H1 (cell line): ENCODE measurements at regions not wholly inside any gene's neighbourhood (a gene's known extent, or its start where the extent isn't known, plus 50 kb on each side); places are given as distances from the start of the nearest gene placed in this dataset.
A peak's percentile ranks its signal among the peaks of the same experiment; 100 is the strongest.

Experiments
- CTCF ChIA-PET: fragments of 300-600 bp; sonication (Branson Sonifier 250); formaldehyde crosslinking; loops from one replicate; lab custom pipeline; 2021; ENCODE audit not compliant: partially characterized antibody; lab: Charles Lee
- POLR2A ChIA-PET: fragments of 300-600 bp; sonication (Branson Sonifier 250); formaldehyde crosslinking; loops from one replicate; lab custom pipeline; 2021; ENCODE audit warnings: inconsistent platforms; ENCODE audit not compliant: partially characterized antibody; lab: Charles Lee
- DNase-seq, 2 experiments: peaks; one replicate each; pipeline versions ENCODE4 v3.0.0 to v3.0.0-alpha.2; 2010 to 2022; ENCODE audit warnings: low spot score in 2 of 2, low read depth in 1 of 2, mixed read lengths in 1 of 2
- FAIRE-seq: peaks from 2 replicates; lab custom pipeline; 2011; peaks lifted over from hg19 to GRCh38; lab: Jason Lieb, UNC
- H2AFZ ChIP-seq: 2 replicates; pipeline ENCODE4 v1.8.1; 2012; ENCODE audit warnings: low read length, inconsistent platforms
- H2AK5ac ChIP-seq: 2 replicates; pipeline ENCODE4 v1.6.1; 2013; ENCODE audit warnings: low read depth, low read length
- H2BK120ac ChIP-seq: replicated peaks from 2 replicates; pipeline ENCODE3; 2013; ENCODE audit warnings: low read depth, low read length, inconsistent platforms
- H2BK12ac ChIP-seq: 2 replicates; pipeline ENCODE4 v1.6.1; 2013; ENCODE audit warnings: low read depth, low read length
- H2BK15ac ChIP-seq: 2 replicates; pipeline ENCODE4 v1.6.1; 2013; ENCODE audit warnings: low read length
- H2BK20ac ChIP-seq: 2 replicates; pipeline ENCODE4 v1.6.1; 2013; ENCODE audit warnings: low read length
- H2BK5ac ChIP-seq: 2 replicates; pipeline ENCODE4 v1.6.1; 2013; ENCODE audit warnings: low read depth, low read length
- H3K14ac ChIP-seq: 2 replicates; pipeline ENCODE4 v1.6.1; 2013; ENCODE audit warnings: inconsistent platforms; ENCODE audit not compliant: insufficient read length
- H3K18ac ChIP-seq: 2 replicates; pipeline ENCODE4 v1.6.1; 2013; ENCODE audit warnings: low read length; ENCODE audit errors: extremely low read depth
- H3K23ac ChIP-seq: 2 replicates; pipeline ENCODE4 v1.6.1; 2013; ENCODE audit warnings: inconsistent platforms; ENCODE audit not compliant: insufficient read length
- H3K23me2 ChIP-seq: 2 replicates; pipeline ENCODE4 v1.6.1; 2013; ENCODE audit warnings: low read depth, low read length
- H3K27ac ChIP-seq: 2 replicates; pipeline ENCODE4 v1.6.1; 2011; ENCODE audit warnings: low read depth, low read length, inconsistent platforms
- H3K27me3 ChIP-seq, 4 experiments: replicated peaks in 1 of 4; 1 replicate in 1 of 4; 2 replicates in 3 of 4; pipeline versions ENCODE4 v1.6.1 to v1.8.1; 2011 to 2013; ENCODE audit warnings: low read length in 3 of 4, mild to moderate bottlenecking in 3 of 4, inconsistent platforms in 2 of 4, mixed read lengths in 2 of 4, moderate library complexity in 1 of 4; ENCODE audit not compliant: control insufficient read depth in 3 of 4, insufficient read depth in 3 of 4; ENCODE audit errors: extremely low read depth in 1 of 4
- H3K36me3 ChIP-seq, 4 experiments: 2 replicates each; pipeline versions ENCODE4 v1.6.1 to v1.8.1; 2011 to 2013; ENCODE audit warnings: mild to moderate bottlenecking in 4 of 4, low read length in 3 of 4, moderate library complexity in 2 of 4, control low read depth in 1 of 4, inconsistent platforms in 1 of 4; ENCODE audit not compliant: insufficient read depth in 4 of 4, control insufficient read depth in 2 of 4
- H3K4ac ChIP-seq: replicated peaks from 2 replicates; pipeline ENCODE3; 2013; ENCODE audit warnings: low read length, low read depth, mixed read lengths, inconsistent platforms; ENCODE audit not compliant: insufficient read length
- H3K4me1 ChIP-seq, 4 experiments: replicated peaks in 1 of 4; 1 replicate in 1 of 4; 2 replicates in 3 of 4; pipeline versions ENCODE4 v1.6.1 to v1.8.1; 2011 to 2013; ENCODE audit warnings: low read length in 3 of 4, inconsistent platforms in 2 of 4, mixed read lengths in 1 of 4; ENCODE audit not compliant: insufficient read depth in 4 of 4, control insufficient read depth in 3 of 4
- H3K4me2 ChIP-seq, 2 experiments: 2 replicates each; pipeline versions ENCODE4 v1.6.1 to v1.8.1; 2011 to 2013; ENCODE audit warnings: low read depth in 2 of 2, low read length in 2 of 2, control low read depth in 1 of 2, inconsistent platforms in 1 of 2, mild to moderate bottlenecking in 1 of 2; ENCODE audit not compliant: insufficient read depth in 1 of 2
- H3K4me3 ChIP-seq, 4 experiments: fragments of 200-600, 300-600 bp in 1 of 4; sonication (generic), shearing (Covaris generic), sonication (Bioruptor Twin) in 1 of 4; 2 replicates each; pipeline versions ENCODE4 v1.5.1 to v1.8.1; 2011 to 2016; ENCODE audit warnings: low read length in 4 of 4, low read depth in 3 of 4, control low read depth in 2 of 4, inconsistent platforms in 2 of 4, mild to moderate bottlenecking in 2 of 4, mixed read lengths in 1 of 4, moderate library complexity in 1 of 4; ENCODE audit not compliant: insufficient read depth in 2 of 4; ENCODE audit errors: extremely low read depth in 1 of 4
- H3K56ac ChIP-seq: replicated peaks from 2 replicates; pipeline ENCODE3; 2013; ENCODE audit warnings: low read depth, mild to moderate bottlenecking, mixed read lengths, low read length, inconsistent platforms; ENCODE audit not compliant: insufficient read length
- H3K79me1 ChIP-seq: 2 replicates; pipeline ENCODE4 v1.6.1; 2013; ENCODE audit warnings: low read depth, low read length, control low read depth
- H3K79me2 ChIP-seq, 2 experiments: 2 replicates each; pipeline versions ENCODE4 v1.6.1 to v1.8.1; 2012 to 2013; ENCODE audit warnings: low read length in 2 of 2, mild to moderate bottlenecking in 2 of 2, inconsistent platforms in 1 of 2; ENCODE audit not compliant: insufficient read depth in 2 of 2, control insufficient read depth in 1 of 2
- H3K9ac ChIP-seq, 4 experiments: replicated peaks in 1 of 4; 1 replicate in 1 of 4; 2 replicates in 3 of 4; pipeline versions ENCODE4 v1.6.1 to v1.8.1; 2011 to 2013; ENCODE audit warnings: low read depth in 3 of 4, low read length in 3 of 4, control low read depth in 2 of 4, mild to moderate bottlenecking in 2 of 4, moderate library complexity in 2 of 4, inconsistent platforms in 1 of 4; ENCODE audit errors: extremely low read depth in 1 of 4
- H3K9me3 ChIP-seq, 2 experiments: 2 replicates each; pipeline versions ENCODE4 v1.6.1 to v1.8.1; 2012 to 2013; ENCODE audit warnings: mild to moderate bottlenecking in 2 of 2, moderate library complexity in 2 of 2, control low read depth in 1 of 2, inconsistent platforms in 1 of 2, low read depth in 1 of 2, low read length in 1 of 2, mixed read lengths in 1 of 2; ENCODE audit not compliant: insufficient read depth in 2 of 2
- H4K20me1 ChIP-seq, 2 experiments: replicated peaks in 1 of 2; 2 replicates each; pipeline versions ENCODE3 to v1.8.1; 2011 to 2013; ENCODE audit warnings: inconsistent platforms in 2 of 2, low read length in 2 of 2, mild to moderate bottlenecking in 1 of 2; ENCODE audit not compliant: insufficient read depth in 2 of 2, control insufficient read depth in 1 of 2
- H4K5ac ChIP-seq: 2 replicates; pipeline ENCODE4 v1.6.1; 2013; ENCODE audit warnings: low read length, low read depth, mixed read lengths, inconsistent platforms; ENCODE audit not compliant: insufficient read length
- H4K8ac ChIP-seq: 2 replicates; pipeline ENCODE4 v1.8.0; 2013; ENCODE audit warnings: mild to moderate bottlenecking, moderate library complexity, low read length, inconsistent platforms; ENCODE audit not compliant: insufficient read depth; ENCODE audit errors: extremely low read depth
- H4K91ac ChIP-seq: replicated peaks from 2 replicates; pipeline ENCODE3; 2013; ENCODE audit warnings: low read length, mixed read lengths, inconsistent platforms; ENCODE audit not compliant: insufficient read length
- CBX8 ChIP-seq: fragments of 300-800, 300-1000 bp; sonication (generic); IDR thresholded peaks from 2 replicates; pipeline ENCODE4 v1.7.1; 2016; ENCODE audit warnings: low read depth, low read length, borderline replicate concordance
- CEBPB ChIP-seq: IDR thresholded peaks from 2 replicates; pipeline ENCODE4 v1.6.1; 2012; ENCODE audit warnings: low read depth, low read length
- CTBP2 ChIP-seq: IDR thresholded peaks from 2 replicates; pipeline ENCODE4 v1.7.0; 2011; ENCODE audit warnings: borderline replicate concordance, mild to moderate bottlenecking, moderate library complexity, mixed read lengths, low read length; ENCODE audit not compliant: insufficient read depth, insufficient read length
- GABPA ChIP-seq: IDR thresholded peaks from 2 replicates; pipeline ENCODE4 v1.6.1; 2011; ENCODE audit warnings: mild to moderate bottlenecking, low read length, moderate library complexity, borderline replicate concordance; ENCODE audit not compliant: insufficient read depth
- KDM5A ChIP-seq: fragments of 200-600 bp; IDR thresholded peaks from 2 replicates; pipeline ENCODE4 v1.7.1; 2012; ENCODE audit warnings: mild to moderate bottlenecking, low read length, inconsistent platforms, mixed read lengths
- SIX5 ChIP-seq: IDR thresholded peaks from 2 replicates; pipeline ENCODE4 v1.6.1; 2011; ENCODE audit warnings: mild to moderate bottlenecking, low read depth, low read length
- SP4 ChIP-seq: IDR thresholded peaks from 2 replicates; pipeline ENCODE4 v1.6.1; 2012; ENCODE audit warnings: low read length, inconsistent platforms
- SUZ12 ChIP-seq: fragments of 200-600 bp; sonication (generic); IDR thresholded peaks from 2 replicates; pipeline ENCODE4 v1.6.1; 2012; ENCODE audit warnings: mild to moderate bottlenecking, inconsistent platforms, low read length, moderate library complexity, mixed read lengths
- TAF7 ChIP-seq: optimal IDR thresholded peaks from 2 replicates; pipeline ENCODE3; 2011; ENCODE audit warnings: low read depth, mild to moderate bottlenecking, inconsistent platforms, low read length, moderate library complexity, borderline replicate concordance
- WGBS, 2 experiments: shearing (Covaris generic) in 1 of 2; methylation state at CpG; one replicate each; pipeline versions ENCODE4 v1.1.6 to v1.1.7; 2013 to 2015; ENCODE audit warnings: low lambda C conversion rate in 2 of 2, mixed read lengths in 2 of 2, inconsistent platforms in 1 of 2, low coverage in 1 of 2, missing lambda C conversion rate in 1 of 2; ENCODE audit not compliant: insufficient replicate concordance in 2 of 2, insufficient coverage in 1 of 2, insufficient read length in 1 of 2; ENCODE audit errors: extremely low coverage in 1 of 2, missing lambda C conversion rate in 1 of 2; 5-methylcytosine and 5-hydroxymethylcytosine counted together

DNA sequence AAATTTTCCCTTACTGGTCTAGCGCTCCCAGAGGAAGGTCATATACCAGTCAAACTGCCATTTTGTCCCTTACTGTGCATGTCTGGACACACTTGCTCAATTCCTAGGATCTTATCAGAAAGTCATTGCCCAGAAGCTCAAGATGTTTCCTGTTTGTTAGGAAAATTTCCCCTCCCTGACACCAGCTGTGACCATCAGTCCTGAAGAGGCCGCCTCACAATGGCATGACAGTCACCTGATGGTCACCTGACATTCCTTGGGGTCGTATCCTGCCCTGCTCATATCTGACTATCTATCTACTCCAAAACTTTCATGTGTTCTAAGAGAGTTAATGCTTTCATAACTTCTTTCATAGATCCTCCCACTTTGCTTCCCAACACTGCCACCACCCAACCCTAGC lies 219.9 kb downstream of the OTOR start:
- Histone ChIP-seq H4K8ac (no peak overlapping the region), H4K20me1 (no peaks in the 10 kb centered on the region), H2BK120ac (peak overlapping the region; percentile 75), H3K79me1 (no peaks in the 10 kb centered on the region), H3K56ac (no peak overlapping the region), H3K27me3 (no peaks in the 10 kb centered on the region), H2BK5ac (no peak overlapping the region), H3K23ac (no peak overlapping the region), H3K4ac (no peak overlapping the region), H3K27ac (no peak overlapping the region)
- FAIRE-seq (no peak), DNase-seq (no peak)
- CTCF ChIA-PET, result no interaction called here
- 97% methylated on average over 3 of the region's 3 CpGs; no CpG with 5 or more reads in 1 of the 2 experiments for WGBS, 2 experiments
- TF ChIP-seq CBX8, result no peak
- TF ChIP-seq GABPA, result no peak
- no peak for TF ChIP-seq CTBP2
- TF ChIP-seq SIX5, result no peak
- TF ChIP-seq SUZ12, result no peak
- TF ChIP-seq KDM5A, result no peak
- TF ChIP-seq TAF7, result no peak
- TF ChIP-seq CEBPB, result no peak
- no peak for TF ChIP-seq SP4
- TF ChIP-seq, all 59 proteins: peak for 0
- Histone ChIP-seq H4K5ac (no peak overlapping the region), H2AK5ac (no peak overlapping the region), H3K4me1 (no peaks in the 10 kb centered on the region), H2BK20ac (no peak overlapping the region), H3K9ac (no peak overlapping the region), H3K36me3 (no peaks in the 10 kb centered on the region), H3K4me3 (no peak overlapping the region), H2AFZ (0 out of 2 replicates have a peak overlapping the region, but pooled peaks have one; percentile 52), H3K9me3 (no peaks in the 10 kb centered on the region; a peak in 1 of 4 replicates), H4K91ac (no peak overlapping the region), H2BK12ac (no peak overlapping the region), H2BK15ac (no peak overlapping the region), H3K4me2 (no peak overlapping the region), H3K79me2 (no peaks in the 10 kb centered on the region), H3K18ac (no peak overlapping the region), H3K14ac (no peak overlapping the region), H3K23me2 (no peaks in the 10 kb centered on the region)
- POLR2A ChIA-PET, result no interaction called here
